ENCODE measurements at regions not wholly inside any gene's neighbourhood (a gene's known extent, or its start where the extent isn't known, plus 50 kb on each side); places are given as distances from the start of the nearest gene placed in this dataset.

- no peak for DNase-seq (ENCODE audit: insufficient read length)
- FAIRE-seq, result no peak
- no peak for TF ChIP-seq TAF1 (IDR thresholded peaks at IDR 0.05; ENCODE audit: borderline replicate concordance, low read depth, low read length)
- no peak for TF ChIP-seq POLR2AphosphoS5 (IDR thresholded peaks at IDR 0.05; ENCODE audit: low read depth, low read length)
- TF ChIP-seq POLR2A (IDR thresholded peaks at IDR 0.05; ENCODE audit: low read depth, low read length), result no peak
Measured at GRCh38 chr2:30325600-30326328, 94.4 kb downstream of the LBH start.

GRCh38 chr2:30326497-30326896 is 95.2 kb downstream of the LBH start:
- TF ChIP-seq TAF1 (IDR thresholded peaks at IDR 0.05; ENCODE audit: borderline replicate concordance, low read depth, low read length), result no peak
- no peak for TF ChIP-seq POLR2A (IDR thresholded peaks at IDR 0.05; ENCODE audit: low read depth, low read length)
- no peak for TF ChIP-seq POLR2AphosphoS5 (IDR thresholded peaks at IDR 0.05; ENCODE audit: low read depth, low read length)
- FAIRE-seq, result no peak

GRCh38 chr2:30331038-30331437 is 99.7 kb downstream of the LBH start:
- TF ChIP-seq POLR2AphosphoS5 (IDR thresholded peaks at IDR 0.05; ENCODE audit: low read depth, low read length), result no peak
- TF ChIP-seq TAF1 (IDR thresholded peaks at IDR 0.05; ENCODE audit: borderline replicate concordance, low read depth, low read length), result no peak
- TF ChIP-seq POLR2A (IDR thresholded peaks at IDR 0.05; ENCODE audit: low read depth, low read length), result no peak
- DNase-seq (ENCODE audit: insufficient read length) (no peak), FAIRE-seq (peak; percentile 57)

More at GRCh38 chr2:30326497-30326896, 95.2 kb downstream of the LBH start:
- DNase-seq (ENCODE audit: insufficient read length), result no peak

- FAIRE-seq, result peak; percentile 76
- DNase-seq (ENCODE audit: insufficient read length), result no peak
- TF ChIP-seq POLR2A (IDR thresholded peaks at IDR 0.05; ENCODE audit: low read depth, low read length) (no peak), TAF1 (IDR thresholded peaks at IDR 0.05; ENCODE audit: borderline replicate concordance, low read depth, low read length) (no peak), POLR2AphosphoS5 (IDR thresholded peaks at IDR 0.05; ENCODE audit: low read depth, low read length) (no peak)
Measured at GRCh38 chr2:30331869-30332268, 100.5 kb downstream of the LBH start.

- no peak for DNase-seq (ENCODE audit: insufficient read length)
- TF ChIP-seq TAF1 (IDR thresholded peaks at IDR 0.05; ENCODE audit: borderline replicate concordance, low read depth, low read length), result no peak
- peak; percentile 57 for FAIRE-seq
Measured at GRCh38 chr2:30332791-30333453, 101.6 kb downstream of the LBH start.

- TF ChIP-seq POLR2A (IDR thresholded peaks at IDR 0.05; ENCODE audit: low read depth, low read length) (no peak), TAF1 (IDR thresholded peaks at IDR 0.05; ENCODE audit: borderline replicate concordance, low read depth, low read length) (no peak), POLR2AphosphoS5 (IDR thresholded peaks at IDR 0.05; ENCODE audit: low read depth, low read length) (no peak)
- FAIRE-seq (peak; percentile 89), DNase-seq (ENCODE audit: insufficient read length) (no peak)
Measured at GRCh38 chr2:30334762-30335363, 103.5 kb downstream of the LBH start.

- no peak for FAIRE-seq
- no peak for TF ChIP-seq TAF1 (IDR thresholded peaks at IDR 0.05; ENCODE audit: borderline replicate concordance, low read depth, low read length)
- 0 out of 2 replicates have a peak, but pooled peaks have one; percentile 13 for TF ChIP-seq POLR2A (IDR thresholded peaks at IDR 0.05; ENCODE audit: low read depth, low read length)
- no peak for DNase-seq (ENCODE audit: insufficient read length)
Measured at GRCh38 chr2:30336084-30336483, 104.8 kb downstream of the LBH start.

- TF ChIP-seq POLR2AphosphoS5 (IDR thresholded peaks at IDR 0.05; ENCODE audit: low read depth, low read length), result peak; percentile 59; the same call in 1 of the 2 replicates
- TF ChIP-seq POLR2A (IDR thresholded peaks at IDR 0.05; ENCODE audit: low read depth, low read length), result no peak; the same call in 1 of the 2 replicates
- FAIRE-seq (peak; percentile 94), DNase-seq (ENCODE audit: insufficient read length) (peak; percentile 62)
Measured at GRCh38 chr2:30336978-30337841, 105.9 kb downstream of the LBH start.

GRCh38 chr2:30338475-30338874 is 107.1 kb downstream of the LBH start:
- FAIRE-seq (no peak), DNase-seq (ENCODE audit: insufficient read length) (no peak)
- no peak for TF ChIP-seq POLR2AphosphoS5 (IDR thresholded peaks at IDR 0.05; ENCODE audit: low read depth, low read length)
- TF ChIP-seq TAF1 (IDR thresholded peaks at IDR 0.05; ENCODE audit: borderline replicate concordance, low read depth, low read length), result no peak
- TF ChIP-seq POLR2A (IDR thresholded peaks at IDR 0.05; ENCODE audit: low read depth, low read length), result no peak

GRCh38 chr2:30339071-30339470 is 107.7 kb downstream of the LBH start:
- FAIRE-seq, result peak; percentile 76
- TF ChIP-seq POLR2A (IDR thresholded peaks at IDR 0.05; ENCODE audit: low read depth, low read length), result no peak
- no peak for TF ChIP-seq TAF1 (IDR thresholded peaks at IDR 0.05; ENCODE audit: borderline replicate concordance, low read depth, low read length)
- TF ChIP-seq POLR2AphosphoS5 (IDR thresholded peaks at IDR 0.05; ENCODE audit: low read depth, low read length), result no peak

More at GRCh38 chr2:30339071-30339470, 107.7 kb downstream of the LBH start:
- peak; percentile 36 for DNase-seq (ENCODE audit: insufficient read length)

Data from GM12892 (cell line).